NCI-H2107 treated with DMSO at 0.1 percent for 48 hours (cell line): ENCODE measurements at regions not wholly inside any gene's neighbourhood (a gene's known extent, or its start where the extent isn't known, plus 50 kb on each side); places are given as distances from the start of the nearest gene placed in this dataset.
"Not testable (repeated sequence)": the region's sequence is repeated elsewhere in the genome, so short reads cannot be mapped to it uniquely, and the experiment has no call there.

Experiments used
- DNase-seq: peaks from one replicate; lab custom pipeline; 2025; ENCODE audit not compliant: unreplicated experiment; lab: John Stamatoyannopoulos, UW

GRCh38 chr16:11414815-11415775, 69.8 kb downstream of the RMI2 start:
- no peak for DNase-seq

GRCh38 chr16:11416228-11417001, 71.2 kb downstream of the RMI2 start:
- DNase-seq: no peak

GRCh38 chr16:11417487-11417886, 72.2 kb downstream of the RMI2 start:
- DNase-seq: no peak

GRCh38 chr16:11418506-11418905, 73.2 kb downstream of the RMI2 start:
- DNase-seq: no peak

- DNase-seq: not testable (repeated sequence)
Observed at GRCh38 chr16:11420067-11420466, 74.8 kb downstream of the RMI2 start.

- DNase-seq: no peak
Observed at GRCh38 chr16:11420895-11421294, 75.6 kb downstream of the RMI2 start.

- no peak for DNase-seq
Observed at GRCh38 chr16:11422381-11423314, 77.4 kb downstream of the RMI2 start.

- DNase-seq: no peak
Observed at GRCh38 chr16:11423315-11424117, 78.3 kb downstream of the RMI2 start.

- DNase-seq: no peak
Observed at GRCh38 chr16:11424118-11424460, 78.8 kb downstream of the RMI2 start.

- no peak for DNase-seq
Observed at GRCh38 chr16:11425140-11425539, 79.9 kb downstream of the RMI2 start.

GRCh38 chr16:11428623-11428953, 83.3 kb downstream of the RMI2 start:
- no peak for DNase-seq

- DNase-seq: no peak
Observed at GRCh38 chr16:11429123-11429522, 83.9 kb downstream of the RMI2 start.

GRCh38 chr16:11429823-11430222, 84.6 kb downstream of the RMI2 start:
- no peak for DNase-seq

- DNase-seq: no peak
Observed at GRCh38 chr16:11430601-11431317, 85.5 kb downstream of the RMI2 start.

GRCh38 chr16:11431915-11432465, 86.7 kb downstream of the RMI2 start:
- DNase-seq: no peak

- no peak for DNase-seq
Observed at GRCh38 chr16:11432856-11433395, 87.7 kb downstream of the RMI2 start.

GRCh38 chr16:11435576-11435975, 90.3 kb downstream of the RMI2 start:
- DNase-seq: no peak

GRCh38 chr16:11437069-11437468, 91.8 kb downstream of the RMI2 start:
- DNase-seq: no peak
